VCaP (cell line): ENCODE measurements at regions not wholly inside any gene's neighbourhood (a gene's known extent, or its start where the extent isn't known, plus 50 kb on each side); places are given as distances from the start of the nearest gene placed in this dataset.

Source experiments
- H3K27ac ChIP-seq: fragments of 450-650 bp; 2 replicates; pipeline ENCODE4 v1.5.1; 2017
- CTCF ChIP-seq: fragments of 450-650 bp; conservative IDR thresholded peaks from 2 replicates; pipeline ENCODE4 v1.5.1; 2017; ENCODE audit warnings: mild to moderate bottlenecking, moderate library complexity

GRCh38 chr5:3809455-3809854, 213.8 kb downstream of the IRX1 start:
- no peak overlapping the region for H3K27ac ChIP-seq
- TF ChIP-seq CTCF, result no peak

- TF ChIP-seq CTCF, result no peak
Measured at GRCh38 chr5:3811116-3811515, 215.5 kb downstream of the IRX1 start.

GRCh38 chr5:3818624-3819023, 223.0 kb downstream of the IRX1 start:
- no peak overlapping the region for H3K27ac ChIP-seq

More at GRCh38 chr5:3811116-3811515, 215.5 kb downstream of the IRX1 start:
- no peak overlapping the region for H3K27ac ChIP-seq

GRCh38 chr5:3825531-3826451, 230.2 kb downstream of the IRX1 start:
- H3K27ac ChIP-seq, result no peak overlapping the region
- TF ChIP-seq CTCF, result no peak

More at GRCh38 chr5:3818624-3819023, 223.0 kb downstream of the IRX1 start:
- TF ChIP-seq CTCF, result no peak

- no peak for TF ChIP-seq CTCF
- no peak overlapping the region for H3K27ac ChIP-seq
Measured at GRCh38 chr5:3827624-3828023, 232.0 kb downstream of the IRX1 start.

- TF ChIP-seq CTCF, result no peak
- H3K27ac ChIP-seq, result no peak overlapping the region
Measured at GRCh38 chr5:3828761-3829160, 233.1 kb downstream of the IRX1 start.

- no peak for TF ChIP-seq CTCF
- H3K27ac ChIP-seq, result no peak overlapping the region
Measured at GRCh38 chr5:3833566-3833965, 237.9 kb downstream of the IRX1 start.
